ENCODE measurements at regions not wholly inside any gene's neighbourhood (a gene's known extent, or its start where the extent isn't known, plus 50 kb on each side); places are given as distances from the start of the nearest gene placed in this dataset.

DNA sequence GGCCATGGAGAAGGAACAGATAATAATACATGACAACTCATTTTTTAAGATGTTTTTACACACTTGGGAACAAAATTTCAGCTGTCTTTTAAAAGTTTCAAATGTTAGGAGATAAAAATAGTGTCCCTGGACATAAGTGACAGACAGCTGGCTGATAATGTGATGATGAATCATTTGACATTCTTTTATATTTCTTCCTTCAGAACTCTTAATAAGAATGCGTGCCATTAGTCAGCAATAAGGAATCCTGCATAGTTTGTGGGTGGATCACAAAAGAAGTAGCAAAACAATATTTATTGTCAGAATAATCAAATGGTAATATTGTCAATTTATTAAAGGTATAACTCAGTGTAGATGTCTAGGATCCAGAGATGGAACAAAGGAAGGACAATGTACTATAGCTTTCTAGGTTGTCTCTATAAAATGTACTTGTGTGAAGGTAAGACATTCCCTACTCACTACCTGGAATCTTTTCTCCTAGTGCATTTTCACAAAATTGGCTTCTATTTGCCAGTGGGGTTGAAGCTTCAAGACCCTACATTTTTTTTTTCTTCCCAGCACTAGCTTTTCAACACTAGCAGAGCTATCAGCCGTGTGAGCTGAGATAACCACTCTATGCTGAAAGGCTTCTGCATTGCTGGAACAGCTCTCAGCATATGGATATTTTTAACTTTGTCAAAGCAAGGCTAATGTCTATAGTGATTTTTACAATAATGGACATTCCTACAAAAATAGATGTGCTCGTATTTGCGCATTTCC is 175.6 kb upstream of the SLITRK6 start (continued):
- TF ChIP-seq RBBP5 (IDR thresholded peaks at IDR 0.05; ENCODE audit: borderline replicate concordance, low read depth, low read length) (no peak), SAP30 (IDR thresholded peaks at IDR 0.05; ENCODE audit: insufficient read depth, insufficient replicate concordance, low read length) (no peak), ATF3 (IDR thresholded peaks at IDR 0.05; ENCODE audit: insufficient read depth, low read depth, low read length) (no peak), BCL11A (IDR thresholded peaks at IDR 0.05; ENCODE audit: low read depth in 2 of 2, low read length in 2 of 2) (no peak), HDAC2 (IDR thresholded peaks at IDR 0.05; ENCODE audit: borderline replicate concordance in 1 of 2, low read depth in 2 of 2, low read length in 2 of 2) (no peak), POLR2A (IDR thresholded peaks at IDR 0.05; ENCODE audit: control extremely low read depth in 1 of 2, low read depth in 2 of 2, low read length in 2 of 2) (no peak), FOSL1 (IDR thresholded peaks at IDR 0.05; ENCODE audit: insufficient read depth, low read depth, low read length) (no peak), CREB1 (IDR thresholded peaks at IDR 0.05) (no peak)
